GM18861 (cell line): ENCODE measurements at regions not wholly inside any gene's neighbourhood (a gene's known extent, or its start where the extent isn't known, plus 50 kb on each side); places are given as distances from the start of the nearest gene placed in this dataset.
"Not testable (repeated sequence)": the region's sequence is repeated elsewhere in the genome, so short reads cannot be mapped to it uniquely, and the experiment has no call there.

ENCODE experiments used
- ATAC-seq: cut with Tn5 transposase; IDR thresholded peaks from one replicate; pipeline ENCODE4 v1.9.1; 2021; ENCODE audit not compliant: unreplicated experiment

DNA sequence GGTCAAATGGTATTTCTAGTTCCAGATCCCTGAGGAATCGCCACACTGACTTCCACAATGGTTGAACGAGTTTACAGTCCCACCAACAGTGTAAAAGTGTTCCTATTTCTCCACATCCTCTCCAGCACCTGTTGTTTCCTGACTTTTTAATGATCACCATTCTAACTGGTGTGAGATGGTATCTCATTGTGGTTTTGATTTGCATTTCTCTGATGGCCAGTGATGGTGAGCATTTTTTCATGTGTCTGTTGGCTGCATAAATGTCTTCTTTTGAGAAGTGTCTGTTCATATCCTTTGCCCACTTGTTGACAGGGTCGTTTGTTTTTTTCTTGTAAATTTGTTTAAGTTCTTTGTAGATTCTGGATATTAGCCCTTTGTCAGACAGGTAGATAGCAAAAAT lies 269.9 kb upstream of the NREP start:
- not testable (repeated sequence) for ATAC-seq

DNA sequence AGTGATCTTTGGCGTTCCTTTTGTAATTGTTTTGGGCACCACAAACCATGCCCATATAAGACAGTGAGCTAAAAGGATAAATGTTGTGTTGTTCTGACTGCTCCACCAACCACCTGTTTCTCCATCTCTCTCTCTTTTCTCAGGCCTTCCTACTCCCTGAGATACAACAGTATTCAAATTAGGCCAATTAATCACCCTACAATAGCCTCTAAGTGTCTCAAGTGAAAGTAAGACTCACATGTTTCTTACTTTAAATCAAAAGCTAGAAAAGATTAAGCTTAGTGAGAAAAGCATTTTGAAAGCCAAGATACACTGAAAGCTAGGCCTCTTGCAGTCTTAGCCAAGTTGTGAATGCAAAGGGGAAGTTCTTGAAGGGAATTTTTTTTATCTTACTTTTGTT lies 268.8 kb upstream of the NREP start:
- ATAC-seq, result peak; percentile 74

- ATAC-seq, result no peak
These were observed 267.8 kb upstream of the NREP start for GRCh38 chr5:112024769-112025168.

- ATAC-seq, result no peak
These were observed 267.2 kb upstream of the NREP start for GRCh38 chr5:112024221-112024620.

- ATAC-seq, result no peak
These were observed 266.8 kb upstream of the NREP start for GRCh38 chr5:112023766-112024165.

GRCh38 chr5:112018846-112019245 lies 261.9 kb upstream of the NREP start:
- ATAC-seq, result no peak

DNA sequence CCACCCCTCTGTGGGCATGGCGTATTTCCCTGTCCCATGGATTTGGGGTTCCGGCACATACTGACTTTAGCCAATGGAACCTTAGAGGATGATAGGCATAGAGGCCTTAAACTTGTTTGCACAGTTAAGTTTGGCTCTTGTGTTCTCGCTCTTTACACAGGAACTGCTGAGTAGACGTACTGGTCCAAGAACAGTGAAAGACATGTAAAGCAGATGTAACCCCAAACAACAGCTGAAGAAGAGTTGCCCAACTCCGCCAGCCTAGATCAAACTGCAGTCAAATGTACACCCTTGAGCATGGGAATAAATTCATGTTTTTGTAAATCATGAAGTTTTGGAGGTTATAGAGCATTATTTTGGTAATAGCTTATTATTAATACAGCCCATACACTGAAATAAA lies 260.0 kb upstream of the NREP start:
- no peak for ATAC-seq

GRCh38 chr5:112014783-112015395 lies 257.9 kb upstream of the NREP start:
- ATAC-seq, result no peak

DNA sequence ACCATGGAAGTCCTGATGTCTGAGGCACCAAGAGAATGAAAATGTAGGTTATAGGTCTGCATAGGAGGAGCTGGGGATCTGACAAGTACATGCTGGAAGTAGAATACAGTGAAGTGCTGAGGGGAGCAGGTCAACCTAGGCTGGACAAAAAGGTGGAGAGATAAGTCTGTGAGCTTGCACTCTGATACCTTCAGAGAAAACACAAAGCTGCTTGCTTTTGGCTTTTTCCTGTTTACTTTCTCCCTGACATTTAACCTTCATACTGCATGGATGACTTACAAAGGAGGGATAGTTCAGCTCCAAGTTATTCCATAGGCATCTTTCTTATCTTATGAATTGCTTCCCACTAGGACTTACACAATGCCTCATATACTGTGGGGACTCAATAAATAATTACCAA lies 256.7 kb upstream of the NREP start:
- ATAC-seq, result no peak

DNA sequence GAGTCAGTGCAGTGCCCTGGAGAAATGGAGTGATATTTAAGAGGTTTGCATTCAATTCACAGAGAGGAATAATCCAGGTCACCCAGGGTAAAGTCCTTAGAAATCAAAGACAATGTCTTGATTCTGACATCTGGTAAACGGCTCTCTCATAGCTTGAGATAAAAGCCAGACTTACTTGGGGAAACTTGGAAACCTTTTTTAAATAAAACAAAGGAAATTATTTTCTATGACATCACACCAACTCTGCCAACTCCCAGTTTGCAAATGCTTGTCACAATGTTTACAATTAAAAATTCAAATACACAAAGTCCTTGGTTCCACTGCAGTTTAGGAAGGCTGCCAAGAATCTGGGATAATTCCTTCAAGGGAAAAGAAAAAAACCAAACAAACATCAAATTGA lies 255.1 kb upstream of the NREP start:
- no peak for ATAC-seq

DNA sequence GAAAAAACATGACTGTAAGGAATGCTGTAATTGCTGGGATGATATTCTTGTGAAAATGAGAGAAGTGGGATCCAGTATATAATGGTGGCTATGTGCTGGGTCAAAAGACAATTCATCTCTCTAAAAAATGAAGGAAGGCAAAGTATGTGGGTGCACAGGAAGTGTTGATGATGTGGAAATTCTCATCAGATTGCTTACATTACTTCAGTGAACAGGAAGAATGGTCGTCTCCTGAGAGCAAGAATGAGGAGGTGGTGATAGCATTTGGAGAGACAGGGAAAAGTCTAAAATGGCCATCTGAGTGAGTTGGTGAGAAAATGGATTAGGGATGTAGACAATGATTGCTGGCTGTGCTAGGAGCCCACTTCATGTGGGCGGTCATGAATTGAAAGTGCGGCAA lies 253.5 kb upstream of the NREP start:
- no peak for ATAC-seq

DNA sequence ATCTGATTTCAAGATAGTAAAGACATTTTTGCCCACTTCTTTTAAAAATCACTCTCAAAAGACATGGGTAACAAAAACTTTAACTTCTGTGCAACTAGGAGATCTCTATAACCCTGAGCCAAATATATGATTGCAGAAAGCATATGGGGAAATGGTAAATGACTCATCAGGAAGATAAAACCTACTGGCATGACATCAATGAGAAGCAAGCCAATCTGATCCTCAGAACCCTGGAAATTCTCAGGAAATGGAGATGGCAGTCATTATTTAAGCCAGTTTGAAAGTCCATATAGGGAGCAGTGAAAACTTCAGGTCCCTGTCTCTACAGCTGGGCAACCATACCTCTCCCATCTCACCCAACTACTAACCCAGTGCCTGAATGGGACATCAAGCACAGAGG lies 249.7 kb upstream of the NREP start:
- no peak for ATAC-seq

- no peak for ATAC-seq
These were observed 248.6 kb upstream of the NREP start for GRCh38 chr5:112005623-112005930.

DNA sequence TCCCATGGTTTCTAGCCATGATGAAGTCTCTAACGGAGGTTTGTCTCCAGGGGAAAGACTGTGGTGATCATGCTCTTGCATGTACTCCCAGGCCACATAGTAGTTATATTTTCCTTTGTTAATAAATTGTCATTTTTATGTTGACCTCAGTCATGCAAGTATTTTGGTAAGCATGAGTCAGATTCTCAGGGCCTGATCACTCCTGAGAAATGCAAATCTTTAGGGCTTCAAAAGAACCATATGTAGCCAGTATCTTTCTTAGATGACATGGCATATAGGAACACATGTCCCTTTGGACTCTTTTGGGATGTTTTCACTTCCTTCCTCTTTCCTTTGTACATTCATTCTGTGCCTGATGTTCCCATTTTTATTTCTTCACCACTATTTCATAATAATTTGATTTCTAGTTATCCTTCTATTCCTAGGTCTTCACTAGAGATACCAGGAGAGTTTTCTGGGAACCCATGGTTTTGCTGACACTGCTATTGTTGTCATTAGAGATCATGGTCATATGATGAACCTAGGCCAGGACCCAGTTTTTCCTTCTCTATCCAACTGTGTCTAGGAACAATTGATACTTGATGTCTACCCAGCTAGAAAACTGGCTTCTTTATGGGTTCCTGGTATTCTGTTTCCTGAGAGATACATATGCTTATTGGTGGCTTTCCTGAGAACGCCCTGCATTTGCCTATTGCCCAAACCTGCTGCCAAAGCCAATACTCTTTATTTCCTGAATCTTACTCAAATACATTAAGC lies 248.1 kb upstream of the NREP start:
- peak; percentile 95 for ATAC-seq

DNA sequence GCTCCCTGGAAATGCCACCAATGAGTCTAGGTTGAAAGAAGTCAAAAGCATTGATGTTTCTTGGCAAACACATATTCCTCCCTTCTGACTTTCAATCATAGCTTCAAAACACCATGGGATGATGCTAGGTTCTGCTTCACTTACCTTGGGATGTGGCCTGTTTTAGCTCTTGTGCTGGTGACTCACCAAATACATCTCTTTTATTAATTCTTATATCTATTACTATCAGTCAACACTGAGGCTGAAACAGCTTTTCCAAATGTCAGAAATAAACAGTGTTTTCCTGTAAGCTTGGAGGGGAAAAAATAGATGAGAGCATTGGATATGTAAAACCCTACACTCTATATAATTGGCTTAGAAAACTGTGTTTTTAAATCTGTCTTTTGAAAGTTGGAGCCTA lies 245.4 kb upstream of the NREP start:
- no peak for ATAC-seq

GRCh38 chr5:111999286-111999685 lies 242.3 kb upstream of the NREP start:
- ATAC-seq, result no peak

- ATAC-seq, result no peak
These were observed 241.9 kb upstream of the NREP start for GRCh38 chr5:111998871-111999270.

DNA sequence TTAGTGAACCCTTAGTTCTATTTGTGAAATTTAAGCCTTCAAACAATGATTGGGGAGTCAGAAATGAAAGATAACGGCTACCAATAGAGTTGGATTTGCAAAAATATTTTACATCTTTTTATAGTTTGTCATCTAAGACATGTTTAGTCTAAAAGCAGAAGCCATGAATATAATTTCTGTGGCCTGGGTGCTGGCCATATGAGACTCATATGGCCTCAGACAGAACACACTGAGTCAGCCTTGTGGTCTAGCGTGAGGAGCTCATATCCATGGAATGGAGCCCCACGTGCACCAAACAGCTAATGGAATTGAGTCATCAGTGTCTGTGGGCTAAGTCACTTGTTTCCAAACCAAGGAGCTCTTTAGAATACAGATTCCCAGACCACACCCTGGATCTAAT lies 240.7 kb upstream of the NREP start:
- no peak for ATAC-seq

DNA sequence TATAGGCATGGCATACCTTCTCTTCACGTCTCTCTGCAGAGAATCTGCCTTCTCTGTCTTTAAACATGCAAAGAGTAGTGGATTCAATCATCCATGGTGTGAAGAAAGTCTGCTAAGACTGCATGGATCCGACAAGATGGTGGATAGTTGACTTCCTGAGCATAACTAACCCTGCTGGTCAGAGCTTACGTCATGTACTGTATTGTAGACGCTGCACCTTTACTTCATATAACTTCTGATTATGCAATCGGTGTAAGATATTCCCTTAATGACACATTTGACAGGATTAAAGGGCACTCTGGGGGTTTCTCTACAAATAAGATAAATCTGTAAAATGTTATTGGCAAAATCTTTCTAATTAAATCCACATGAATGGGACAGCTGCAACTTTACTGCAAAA lies 240.3 kb upstream of the NREP start:
- ATAC-seq, result no peak

DNA sequence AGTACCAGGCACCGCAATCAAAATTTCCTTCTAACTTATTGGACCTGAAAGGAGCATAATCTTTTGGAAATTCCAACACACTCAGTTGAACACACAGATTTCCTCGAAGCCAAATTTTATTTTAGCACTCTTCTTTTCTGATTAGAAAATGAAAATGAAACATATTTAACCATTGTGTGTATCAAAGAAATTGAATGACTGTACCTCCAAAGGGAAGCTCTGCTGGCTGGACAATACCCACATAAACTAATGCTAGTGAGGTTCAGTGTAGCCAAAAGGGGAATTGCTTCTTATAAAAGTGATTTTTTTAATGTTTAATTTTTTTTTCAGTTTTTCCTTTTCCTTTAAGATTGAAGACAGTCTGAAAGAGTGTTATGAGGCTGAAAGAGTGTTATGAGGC lies 239.6 kb upstream of the NREP start:
- no peak for ATAC-seq

DNA sequence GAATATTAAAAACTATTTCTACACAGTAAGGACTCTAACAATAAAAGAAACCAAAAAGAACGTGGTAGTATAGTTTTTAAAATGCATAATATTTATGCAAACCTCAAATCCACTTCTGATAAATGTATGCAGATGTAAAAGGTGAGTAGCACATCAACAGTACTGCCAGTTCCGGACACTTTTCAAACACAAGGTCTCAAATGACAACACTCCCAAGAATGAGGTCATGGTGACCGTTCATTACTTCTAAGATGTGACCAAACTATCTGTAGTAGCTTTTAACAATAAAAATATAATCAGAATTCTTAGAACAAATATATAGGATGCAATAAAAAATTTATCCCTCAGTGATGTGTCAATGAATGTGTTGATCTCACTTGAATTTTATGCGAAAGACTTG lies 238.7 kb upstream of the NREP start:
- ATAC-seq, result no peak

DNA sequence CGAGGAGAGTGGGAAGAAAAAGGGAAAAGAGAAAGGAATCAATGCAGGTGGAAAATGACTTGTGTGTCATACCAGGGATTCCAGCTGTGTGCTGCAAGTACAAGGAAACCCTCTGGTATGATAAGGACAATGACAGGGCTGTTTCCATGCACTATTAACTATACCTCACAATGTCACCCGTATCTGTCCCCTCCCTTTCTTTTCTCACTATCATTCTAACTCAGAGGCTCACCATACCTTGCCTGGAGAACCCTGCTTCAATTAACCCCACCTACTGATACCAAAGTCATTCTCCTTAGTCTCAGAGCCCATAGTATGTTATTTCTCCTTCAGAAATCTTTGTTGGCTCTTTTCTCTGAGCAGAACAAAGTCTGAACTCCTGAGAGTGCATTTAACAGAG lies 236.2 kb upstream of the NREP start:
- ATAC-seq, result no peak

DNA sequence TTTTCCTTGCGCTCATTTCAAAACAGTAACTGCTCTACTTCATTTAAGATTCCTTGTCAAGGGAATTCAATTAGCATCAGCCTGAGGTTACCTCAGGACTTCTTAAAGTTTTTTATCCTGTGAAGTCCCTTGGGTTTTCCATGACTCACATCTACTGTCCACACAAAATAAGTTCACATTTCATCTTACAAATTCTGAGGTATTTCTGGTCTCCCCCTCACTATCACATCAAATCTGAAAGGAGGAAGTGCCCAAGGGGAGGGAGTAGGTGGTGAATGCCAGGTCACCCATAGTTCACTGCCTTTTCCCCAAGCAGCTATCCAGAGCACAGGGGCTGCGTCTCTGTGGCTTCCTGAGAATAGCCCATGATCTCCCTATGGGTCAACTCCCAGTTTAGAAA lies 227.1 kb upstream of the NREP start:
- ATAC-seq, result peak; percentile 66
